ENCODE measurements at regions not wholly inside any gene's neighbourhood (a gene's known extent, or its start where the extent isn't known, plus 50 kb on each side); places are given as distances from the start of the nearest gene placed in this dataset.

- CTCF ChIA-PET, result no interaction called here
- peaks cover 2% of the 10 kb centered on the region for H3K27me3 Mint-ChIP-seq
- DNase-seq (no peak), ATAC-seq (no peak)
- peaks cover 7% of the 10 kb centered on the region for H3K4me1 Mint-ChIP-seq
- no peak overlapping the region for H3K4me3 Mint-ChIP-seq
- no peaks in the 10 kb centered on the region for H3K9me3 Mint-ChIP-seq (ENCODE audit: low read depth)
- H3K27ac Mint-ChIP-seq, result no peak overlapping the region
- H3K36me3 Mint-ChIP-seq, result no peaks in the 10 kb centered on the region
These were observed 253.3 kb upstream of the SUCLG2 start for GRCh38 chr3:67907735-67908134.

- no peaks in the 10 kb centered on the region for H3K36me3 Mint-ChIP-seq
- peaks cover 7% of the 10 kb centered on the region for H3K4me1 Mint-ChIP-seq
- peaks cover 2% of the 10 kb centered on the region for H3K27me3 Mint-ChIP-seq
- no peak overlapping the region for H3K27ac Mint-ChIP-seq
- no peak for ATAC-seq
- DNase-seq, result no peak
- H3K9me3 Mint-ChIP-seq (ENCODE audit: low read depth), result no peaks in the 10 kb centered on the region
- H3K4me3 Mint-ChIP-seq, result no peak overlapping the region
- CTCF ChIA-PET, result no interaction called here
These were observed 251.8 kb upstream of the SUCLG2 start for GRCh38 chr3:67906261-67906660.

- no peaks in the 10 kb centered on the region for H3K27me3 Mint-ChIP-seq
- DNase-seq (no peak), ATAC-seq (no peak)
- CTCF ChIA-PET, result no interaction called here
- no peaks in the 10 kb centered on the region for H3K36me3 Mint-ChIP-seq
- H3K27ac Mint-ChIP-seq, result no peak overlapping the region
- H3K4me3 Mint-ChIP-seq, result no peak overlapping the region
- no peaks in the 10 kb centered on the region for H3K9me3 Mint-ChIP-seq (ENCODE audit: low read depth)
- peaks cover 7% of the 10 kb centered on the region for H3K4me1 Mint-ChIP-seq
These were observed 247.3 kb upstream of the SUCLG2 start for GRCh38 chr3:67901681-67902080.

GRCh38 chr3:67898916-67899315 lies 244.5 kb upstream of the SUCLG2 start:
- no peaks in the 10 kb centered on the region for H3K36me3 Mint-ChIP-seq
- H3K9me3 Mint-ChIP-seq (ENCODE audit: low read depth), result no peaks in the 10 kb centered on the region
- DNase-seq (no peak), ATAC-seq (no peak)
- H3K4me3 Mint-ChIP-seq, result no peak overlapping the region
- CTCF ChIA-PET, result no interaction called here
- no peak overlapping the region for H3K27ac Mint-ChIP-seq
- peaks cover 2% of the 10 kb centered on the region for H3K27me3 Mint-ChIP-seq
- H3K4me1 Mint-ChIP-seq, result no peaks in the 10 kb centered on the region

- no peak for ATAC-seq
- H3K4me1 Mint-ChIP-seq, result no peaks in the 10 kb centered on the region
- CTCF ChIA-PET, result no interaction called here
- H3K4me3 Mint-ChIP-seq, result no peak overlapping the region
- DNase-seq, result no peak
- no peaks in the 10 kb centered on the region for H3K9me3 Mint-ChIP-seq (ENCODE audit: low read depth)
- H3K27ac Mint-ChIP-seq, result no peak overlapping the region
- H3K36me3 Mint-ChIP-seq, result no peaks in the 10 kb centered on the region
- peaks cover 2% of the 10 kb centered on the region for H3K27me3 Mint-ChIP-seq
These were observed 243.2 kb upstream of the SUCLG2 start for GRCh38 chr3:67897351-67898336.

GRCh38 chr3:67896130-67896529 lies 241.7 kb upstream of the SUCLG2 start:
- DNase-seq, result no peak
- H3K27me3 Mint-ChIP-seq, result peaks cover 2% of the 10 kb centered on the region
- H3K27ac Mint-ChIP-seq, result no peak overlapping the region
- ATAC-seq, result no peak
- H3K9me3 Mint-ChIP-seq (ENCODE audit: low read depth), result no peaks in the 10 kb centered on the region
- no peaks in the 10 kb centered on the region for H3K36me3 Mint-ChIP-seq
- no peaks in the 10 kb centered on the region for H3K4me1 Mint-ChIP-seq
- CTCF ChIA-PET, result no interaction called here
- H3K4me3 Mint-ChIP-seq, result no peak overlapping the region

- no peaks in the 10 kb centered on the region for H3K4me1 Mint-ChIP-seq
- peaks cover 2% of the 10 kb centered on the region for H3K27me3 Mint-ChIP-seq
- H3K9me3 Mint-ChIP-seq (ENCODE audit: low read depth), result peaks cover 2% of the 10 kb centered on the region
- ATAC-seq (no peak), DNase-seq (no peak)
- no peaks in the 10 kb centered on the region for H3K36me3 Mint-ChIP-seq
- H3K4me3 Mint-ChIP-seq, result no peak overlapping the region
- CTCF ChIA-PET, result no interaction called here
- no peak overlapping the region for H3K27ac Mint-ChIP-seq
These were observed 240.1 kb upstream of the SUCLG2 start for GRCh38 chr3:67894510-67894909.

- H3K4me1 Mint-ChIP-seq, result no peaks in the 10 kb centered on the region
- CTCF ChIA-PET, result no interaction called here
- DNase-seq, result no peak
- ATAC-seq, result no peak
- H3K9me3 Mint-ChIP-seq (ENCODE audit: low read depth), result no peaks in the 10 kb centered on the region
- H3K27me3 Mint-ChIP-seq, result peaks cover 3% of the 10 kb centered on the region
- no peak overlapping the region for H3K27ac Mint-ChIP-seq
- H3K36me3 Mint-ChIP-seq, result no peaks in the 10 kb centered on the region
- H3K4me3 Mint-ChIP-seq, result no peak overlapping the region
These were observed 229.9 kb upstream of the SUCLG2 start for GRCh38 chr3:67884345-67884744.

GRCh38 chr3:67883766-67884165 lies 229.4 kb upstream of the SUCLG2 start:
- ATAC-seq, result no peak

GRCh38 chr3:67882981-67883380 lies 228.6 kb upstream of the SUCLG2 start:
- no peaks in the 10 kb centered on the region for H3K36me3 Mint-ChIP-seq
- peaks cover 3% of the 10 kb centered on the region for H3K27me3 Mint-ChIP-seq
- H3K9me3 Mint-ChIP-seq (ENCODE audit: low read depth), result no peaks in the 10 kb centered on the region
- no peak overlapping the region for H3K27ac Mint-ChIP-seq
- no peak overlapping the region for H3K4me3 Mint-ChIP-seq
- ATAC-seq (no peak), DNase-seq (no peak)
- CTCF ChIA-PET, result no interaction called here
- H3K4me1 Mint-ChIP-seq, result no peaks in the 10 kb centered on the region

More at GRCh38 chr3:67883766-67884165, 229.4 kb upstream of the SUCLG2 start:
- Mint-ChIP-seq H3K4me3 (no peak overlapping the region), H3K9me3 (ENCODE audit: low read depth) (no peaks in the 10 kb centered on the region), H3K27ac (no peak overlapping the region), H3K27me3 (peaks cover 3% of the 10 kb centered on the region), H3K36me3 (no peaks in the 10 kb centered on the region), H3K4me1 (no peaks in the 10 kb centered on the region)
- no peak for DNase-seq
- CTCF ChIA-PET, result no interaction called here

GRCh38 chr3:67876261-67876660 lies 221.8 kb upstream of the SUCLG2 start:
- Mint-ChIP-seq H3K9me3 (ENCODE audit: low read depth) (no peaks in the 10 kb centered on the region), H3K4me1 (no peaks in the 10 kb centered on the region), H3K27me3 (peaks cover 3% of the 10 kb centered on the region), H3K27ac (no peak overlapping the region), H3K4me3 (no peak overlapping the region), H3K36me3 (no peaks in the 10 kb centered on the region)
- ATAC-seq (no peak), DNase-seq (no peak)
- CTCF ChIA-PET, result no interaction called here

GRCh38 chr3:67875858-67876257 lies 221.4 kb upstream of the SUCLG2 start:
- no peak overlapping the region for H3K27ac Mint-ChIP-seq
- DNase-seq, result no peak
- H3K27me3 Mint-ChIP-seq, result peaks cover 3% of the 10 kb centered on the region
- H3K4me3 Mint-ChIP-seq, result no peak overlapping the region
- no peaks in the 10 kb centered on the region for H3K9me3 Mint-ChIP-seq (ENCODE audit: low read depth)
- ATAC-seq, result no peak
- H3K36me3 Mint-ChIP-seq, result no peaks in the 10 kb centered on the region
- CTCF ChIA-PET, result no interaction called here
- H3K4me1 Mint-ChIP-seq, result no peaks in the 10 kb centered on the region

- H3K36me3 Mint-ChIP-seq, result no peaks in the 10 kb centered on the region
- H3K9me3 Mint-ChIP-seq (ENCODE audit: low read depth), result no peaks in the 10 kb centered on the region
- no peak overlapping the region for H3K27ac Mint-ChIP-seq
- no peaks in the 10 kb centered on the region for H3K27me3 Mint-ChIP-seq
- CTCF ChIA-PET, result no interaction called here
- H3K4me1 Mint-ChIP-seq, result no peaks in the 10 kb centered on the region
- no peak overlapping the region for H3K4me3 Mint-ChIP-seq
- no peak for DNase-seq
- ATAC-seq, result no peak
These were observed 220.9 kb upstream of the SUCLG2 start for GRCh38 chr3:67875338-67875737.

- H3K27ac Mint-ChIP-seq, result no peak overlapping the region
- no peaks in the 10 kb centered on the region for H3K4me1 Mint-ChIP-seq
- H3K27me3 Mint-ChIP-seq, result no peaks in the 10 kb centered on the region
- H3K36me3 Mint-ChIP-seq, result no peaks in the 10 kb centered on the region
- DNase-seq, result no peak
- ATAC-seq, result no peak
- no peaks in the 10 kb centered on the region for H3K9me3 Mint-ChIP-seq (ENCODE audit: low read depth)
- no peak overlapping the region for H3K4me3 Mint-ChIP-seq
- CTCF ChIA-PET, result no interaction called here
These were observed 216.1 kb upstream of the SUCLG2 start for GRCh38 chr3:67870477-67870876.
